ENCODE measurements at regions not wholly inside any gene's neighbourhood (a gene's known extent, or its start where the extent isn't known, plus 50 kb on each side); places are given as distances from the start of the nearest gene placed in this dataset.

DNA sequence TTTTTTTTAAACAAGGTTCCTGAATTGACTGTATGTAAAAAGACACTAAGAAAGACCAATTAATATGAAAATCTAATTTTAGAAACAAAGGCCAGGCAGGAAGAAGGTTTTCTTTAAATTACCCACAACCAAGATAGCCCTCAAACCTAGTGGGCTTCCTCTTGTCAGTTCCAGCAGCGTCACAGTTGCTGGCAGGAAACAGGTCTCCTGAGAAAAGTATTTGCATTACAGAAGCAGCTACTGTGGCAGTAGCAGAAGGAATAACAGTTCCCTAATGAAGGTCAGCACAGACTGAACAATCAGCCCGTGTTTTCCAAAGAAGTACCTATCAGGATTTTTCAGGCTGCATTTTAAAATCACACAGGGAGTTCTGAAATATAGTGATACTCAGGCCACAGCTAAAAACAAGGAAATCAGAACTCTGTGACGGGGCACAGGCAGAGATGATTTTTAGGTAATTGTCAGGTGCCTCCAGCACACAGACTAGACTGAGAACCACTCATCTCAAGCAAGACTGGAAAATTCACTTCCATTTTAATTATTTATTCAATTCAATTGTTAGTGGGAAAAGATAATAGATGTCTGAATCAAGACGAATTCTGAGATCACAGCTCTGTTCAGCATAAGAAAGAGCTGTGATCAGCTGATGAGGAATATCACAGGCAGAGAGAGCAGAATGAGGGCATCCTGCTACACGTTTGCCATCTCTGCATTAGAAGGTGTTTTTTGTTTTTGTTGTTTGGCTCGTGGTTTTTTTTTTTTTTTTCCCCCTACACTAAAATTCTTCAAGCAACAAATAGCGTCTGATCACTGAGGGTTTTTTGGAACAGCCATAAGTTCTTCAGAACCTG, 230.5 kb upstream of the KHDRBS2 start (continued):
- TF ChIP-seq, protein P1, sequence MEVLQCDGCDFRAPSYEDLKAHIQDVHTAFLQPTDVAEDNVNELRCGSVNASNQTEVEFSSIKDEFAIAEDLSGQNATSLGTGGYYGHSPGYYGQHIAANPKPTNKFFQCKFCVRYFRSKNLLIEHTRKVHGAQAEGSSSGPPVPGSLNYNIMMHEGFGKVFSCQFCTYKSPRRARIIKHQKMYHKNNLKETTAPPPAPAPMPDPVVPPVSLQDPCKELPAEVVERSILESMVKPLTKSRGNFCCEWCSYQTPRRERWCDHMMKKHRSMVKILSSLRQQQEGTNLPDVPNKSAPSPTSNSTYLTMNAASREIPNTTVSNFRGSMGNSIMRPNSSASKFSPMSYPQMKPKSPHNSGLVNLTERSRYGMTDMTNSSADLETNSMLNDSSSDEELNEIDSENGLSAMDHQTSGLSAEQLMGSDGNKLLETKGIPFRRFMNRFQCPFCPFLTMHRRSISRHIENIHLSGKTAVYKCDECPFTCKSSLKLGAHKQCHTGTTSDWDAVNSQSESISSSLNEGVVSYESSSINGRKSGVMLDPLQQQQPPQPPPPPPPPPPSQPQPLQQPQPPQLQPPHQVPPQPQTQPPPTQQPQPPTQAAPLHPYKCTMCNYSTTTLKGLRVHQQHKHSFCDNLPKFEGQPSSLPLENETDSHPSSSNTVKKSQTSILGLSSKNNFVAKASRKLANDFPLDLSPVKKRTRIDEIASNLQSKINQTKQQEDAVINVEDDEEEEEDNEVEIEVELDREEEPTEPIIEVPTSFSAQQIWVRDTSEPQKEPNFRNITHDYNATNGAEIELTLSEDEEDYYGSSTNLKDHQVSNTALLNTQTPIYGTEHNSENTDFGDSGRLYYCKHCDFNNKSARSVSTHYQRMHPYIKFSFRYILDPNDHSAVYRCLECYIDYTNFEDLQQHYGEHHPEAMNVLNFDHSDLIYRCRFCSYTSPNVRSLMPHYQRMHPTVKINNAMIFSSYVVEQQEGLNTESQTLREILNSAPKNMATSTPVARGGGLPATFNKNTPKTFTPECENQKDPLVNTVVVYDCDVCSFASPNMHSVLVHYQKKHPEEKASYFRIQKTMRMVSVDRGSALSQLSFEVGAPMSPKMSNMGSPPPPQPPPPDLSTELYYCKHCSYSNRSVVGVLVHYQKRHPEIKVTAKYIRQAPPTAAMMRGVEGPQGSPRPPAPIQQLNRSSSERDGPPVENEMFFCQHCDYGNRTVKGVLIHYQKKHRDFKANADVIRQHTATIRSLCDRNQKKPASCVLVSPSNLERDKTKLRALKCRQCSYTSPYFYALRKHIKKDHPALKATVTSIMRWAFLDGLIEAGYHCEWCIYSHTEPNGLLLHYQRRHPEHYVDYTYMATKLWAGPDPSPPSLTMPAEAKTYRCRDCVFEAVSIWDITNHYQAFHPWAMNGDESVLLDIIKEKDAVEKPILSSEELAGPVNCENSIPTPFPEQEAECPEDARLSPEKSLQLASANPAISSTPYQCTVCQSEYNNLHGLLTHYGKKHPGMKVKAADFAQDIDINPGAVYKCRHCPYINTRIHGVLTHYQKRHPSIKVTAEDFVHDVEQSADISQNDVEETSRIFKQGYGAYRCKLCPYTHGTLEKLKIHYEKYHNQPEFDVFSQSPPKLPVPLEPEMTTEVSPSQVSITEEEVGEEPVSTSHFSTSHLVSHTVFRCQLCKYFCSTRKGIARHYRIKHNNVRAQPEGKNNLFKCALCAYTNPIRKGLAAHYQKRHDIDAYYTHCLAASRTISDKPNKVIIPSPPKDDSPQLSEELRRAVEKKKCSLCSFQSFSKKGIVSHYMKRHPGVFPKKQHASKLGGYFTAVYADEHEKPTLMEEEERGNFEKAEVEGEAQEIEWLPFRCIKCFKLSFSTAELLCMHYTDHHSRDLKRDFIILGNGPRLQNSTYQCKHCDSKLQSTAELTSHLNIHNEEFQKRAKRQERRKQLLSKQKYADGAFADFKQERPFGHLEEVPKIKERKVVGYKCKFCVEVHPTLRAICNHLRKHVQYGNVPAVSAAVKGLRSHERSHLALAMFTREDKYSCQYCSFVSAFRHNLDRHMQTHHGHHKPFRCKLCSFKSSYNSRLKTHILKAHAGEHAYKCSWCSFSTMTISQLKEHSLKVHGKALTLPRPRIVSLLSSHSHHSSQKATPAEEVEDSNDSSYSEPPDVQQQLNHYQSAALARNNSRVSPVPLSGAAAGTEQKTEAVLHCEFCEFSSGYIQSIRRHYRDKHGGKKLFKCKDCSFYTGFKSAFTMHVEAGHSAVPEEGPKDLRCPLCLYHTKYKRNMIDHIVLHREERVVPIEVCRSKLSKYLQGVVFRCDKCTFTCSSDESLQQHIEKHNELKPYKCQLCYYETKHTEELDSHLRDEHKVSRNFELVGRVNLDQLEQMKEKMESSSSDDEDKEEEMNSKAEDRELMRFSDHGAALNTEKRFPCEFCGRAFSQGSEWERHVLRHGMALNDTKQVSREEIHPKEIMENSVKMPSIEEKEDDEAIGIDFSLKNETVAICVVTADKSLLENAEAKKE (CRISPR knock-in tag; IDR thresholded peaks at IDR 0.05): peak; percentile 96
- peak; percentile 4; the same call in 1 of the 2 replicates for TF ChIP-seq NANOG (IDR thresholded peaks at IDR 0.05; ENCODE audit: borderline replicate concordance)
- TF ChIP-seq EZH2 (IDR thresholded peaks at IDR 0.05; ENCODE audit: low read depth, unreplicated experiment): no peak
- TF ChIP-seq JUNB (IDR thresholded peaks at IDR 0.05; ENCODE audit: unreplicated experiment): no peak
- TF ChIP-seq STAT1 (IDR thresholded peaks at IDR 0.05; ENCODE audit: unreplicated experiment): no peak
- no peak for TF ChIP-seq EZH2phosphoT487 (IDR thresholded peaks at IDR 0.05; ENCODE audit: unreplicated experiment)

DNA sequence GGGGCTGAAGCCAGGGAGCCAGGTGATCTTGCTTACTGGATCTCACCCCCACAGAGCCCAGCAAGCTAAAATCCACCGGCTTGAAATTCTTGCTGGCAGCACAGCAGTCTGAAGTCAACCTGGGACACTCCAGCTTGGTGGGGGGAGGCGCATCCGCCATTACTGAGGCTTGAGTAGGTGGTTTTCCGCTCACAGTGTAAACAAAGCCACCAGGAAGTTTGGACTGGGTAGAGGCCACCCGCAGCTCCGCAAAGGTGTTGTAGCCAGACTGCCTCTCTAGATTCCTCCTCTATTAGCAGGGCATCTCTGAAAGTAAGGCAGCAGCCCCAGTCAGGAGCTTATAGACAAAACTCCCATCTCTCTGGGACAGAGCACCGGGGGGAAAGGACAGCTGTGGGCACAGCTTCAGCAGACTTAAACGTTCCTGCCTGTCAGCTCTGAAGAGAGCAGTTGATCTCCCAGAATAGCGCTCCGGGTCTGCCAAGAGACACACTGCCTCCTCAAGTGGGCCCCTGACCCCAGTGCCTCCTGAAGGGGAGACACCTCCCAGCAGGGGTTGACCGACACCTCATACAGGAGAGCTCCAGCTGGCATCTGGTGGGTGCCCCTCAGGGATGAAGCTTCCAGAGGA, 206.3 kb upstream of the KHDRBS2 start:
- H3K27ac Mint-ChIP-seq: no peak overlapping the region
- H3K4me3 Mint-ChIP-seq: no peak overlapping the region
- H4K20me1 ChIP-seq (replicated peaks; ENCODE audit: insufficient read depth): no peaks in the 10 kb centered on the region
- H3K27me3 Mint-ChIP-seq (ENCODE audit: insufficient read depth, low read depth, poor library complexity): peaks cover 3% of the 10 kb centered on the region
- ATAC-seq (no peak), DNase-seq (ENCODE audit: low spot score) (no peak)
- H3K9me2 ChIP-seq (ENCODE audit: insufficient read depth): no peaks in the 10 kb centered on the region; the same call in 1 of the 2 replicates
- no peak overlapping the region for H2AFZ ChIP-seq
- H3K79me2 ChIP-seq (replicated peaks; ENCODE audit: insufficient read depth): no peaks in the 10 kb centered on the region
- no peaks in the 10 kb centered on the region for H3F3A ChIP-seq (replicated peaks; ENCODE audit: low read depth)
- no peaks in the 10 kb centered on the region for H3K4me1 Mint-ChIP-seq
- no peak overlapping the region for H3K4me3 ChIP-seq
- peaks cover 36% of the 10 kb centered on the region for H3K9me3 Mint-ChIP-seq
- H3K27me3 ChIP-seq (ENCODE audit: insufficient read depth): no peaks in the 10 kb centered on the region
- no peak overlapping the region for H3K4me2 ChIP-seq
- no peaks in the 10 kb centered on the region for H3K36me3 ChIP-seq (ENCODE audit: insufficient read depth)
- no peaks in the 10 kb centered on the region for H3K4me1 ChIP-seq (ENCODE audit: insufficient read depth)
- peaks cover 21% of the 10 kb centered on the region; the same call in 2 of the 3 replicates for H3K36me3 Mint-ChIP-seq (ENCODE audit: low read depth)
- H3K27ac ChIP-seq (ENCODE audit: low read depth): no peak overlapping the region
- TF ChIP-seq NANOG (IDR thresholded peaks at IDR 0.05; ENCODE audit: borderline replicate concordance) (no peak), ZNF331 (CRISPR knock-in tag; IDR thresholded peaks at IDR 0.05; ENCODE audit: low read depth) (no peak), EZH2 (IDR thresholded peaks at IDR 0.05; ENCODE audit: low read depth, unreplicated experiment) (no peak), ZNF114 (CRISPR knock-in tag; IDR thresholded peaks at IDR 0.05) (no peak)
- TF ChIP-seq, protein P1 (CRISPR knock-in tag; IDR thresholded peaks at IDR 0.05): no peak

Data from GM23338 (cell line).